HG02884 (cell line): ENCODE measurements at regions not wholly inside any gene's neighbourhood (a gene's known extent, or its start where the extent isn't known, plus 50 kb on each side); places are given as distances from the start of the nearest gene placed in this dataset.

Source experiments
- ATAC-seq: cut with Tn5 transposase; IDR thresholded peaks from one replicate; pipeline ENCODE4 v1.9.1; 2021; ENCODE audit warnings: mild to moderate bottlenecking, moderate library complexity; ENCODE audit not compliant: unreplicated experiment

DNA sequence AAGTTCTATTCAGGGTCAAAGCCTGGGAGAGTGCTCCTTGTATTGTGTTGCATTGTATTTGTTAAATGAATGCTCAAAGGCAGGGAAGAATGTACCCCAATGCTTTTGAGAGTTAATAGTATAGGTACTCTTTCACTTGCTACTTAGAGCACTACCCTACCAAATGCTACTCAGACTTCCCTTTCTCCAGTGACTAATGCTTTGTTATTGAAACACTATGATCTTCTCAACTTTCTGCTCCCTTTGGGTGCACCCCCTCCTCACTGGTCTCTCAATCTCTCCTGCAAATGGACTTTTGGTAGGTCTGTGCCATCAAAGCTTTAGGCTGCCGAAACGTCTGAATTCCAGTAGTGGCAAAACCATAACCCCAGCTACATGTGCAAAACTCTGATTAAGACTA, 177.7 kb upstream of the AHR start:
- ATAC-seq = no peak

- no peak for ATAC-seq
Observed at GRCh38 chr7:17121671-17122070, 176.8 kb upstream of the AHR start.

DNA sequence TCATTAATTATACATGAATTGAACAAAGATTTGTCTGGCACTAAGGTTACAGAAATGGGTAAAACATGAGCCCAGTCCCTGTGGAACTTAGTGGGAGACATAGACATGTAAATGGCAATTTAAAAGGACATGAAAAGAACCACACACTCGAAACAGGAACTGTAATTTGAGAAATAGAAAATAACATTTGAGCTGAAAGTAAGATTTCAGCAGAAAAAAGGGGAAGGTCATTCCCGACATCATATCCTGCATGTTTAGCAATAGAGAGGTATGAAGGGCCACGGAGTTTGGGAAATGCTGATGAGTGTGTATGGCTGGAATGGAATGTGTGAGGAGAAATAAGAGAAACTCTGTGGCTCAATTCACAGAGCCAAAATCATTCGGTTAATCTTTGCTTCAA, 175.4 kb upstream of the AHR start:
- peak; percentile 28 for ATAC-seq

- ATAC-seq = peak; percentile 85
Observed at GRCh38 chr7:17126413-17127268, 171.8 kb upstream of the AHR start.

- ATAC-seq = no peak
Observed at GRCh38 chr7:17129218-17129617, 169.2 kb upstream of the AHR start.

DNA sequence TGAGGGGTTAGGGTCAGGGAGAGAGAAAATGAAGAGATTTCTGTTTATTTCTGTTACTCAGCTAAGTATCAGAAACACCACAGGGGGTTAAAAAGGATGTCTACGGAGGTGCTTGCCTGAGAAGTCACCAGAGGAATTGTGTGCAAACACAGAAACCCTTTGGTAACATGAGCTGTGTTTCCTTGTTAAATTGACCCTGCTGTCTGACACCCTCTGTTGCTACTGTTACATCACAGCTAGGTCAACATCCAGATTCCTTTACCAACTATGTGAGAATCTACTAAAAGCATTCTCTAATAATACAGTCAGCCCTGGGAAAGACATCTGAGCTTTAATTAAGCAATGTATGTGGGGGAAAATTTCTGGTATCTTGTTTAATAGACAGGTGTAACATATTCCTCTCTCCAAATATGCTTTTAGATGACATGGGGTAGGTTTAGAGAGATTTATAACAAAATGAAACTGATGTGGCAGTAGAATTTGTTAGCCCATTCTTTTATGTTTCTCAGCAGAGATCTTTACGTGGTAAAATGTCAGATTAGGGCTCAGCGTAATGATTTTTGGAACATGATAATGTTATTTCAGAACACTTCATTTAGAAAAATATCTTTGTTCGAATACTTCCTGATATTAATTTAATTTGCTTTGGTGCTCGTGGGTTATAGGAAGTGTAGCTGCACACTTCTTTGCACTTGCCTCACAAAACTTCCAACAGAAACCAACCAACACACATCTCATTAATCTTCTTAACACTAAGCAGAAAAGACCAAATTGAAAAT, 168.0 kb upstream of the AHR start:
- ATAC-seq = no peak

GRCh38 chr7:17131060-17131345, 167.4 kb upstream of the AHR start:
- no peak for ATAC-seq

- ATAC-seq = no peak
Observed at GRCh38 chr7:17131983-17132655, 166.3 kb upstream of the AHR start.

DNA sequence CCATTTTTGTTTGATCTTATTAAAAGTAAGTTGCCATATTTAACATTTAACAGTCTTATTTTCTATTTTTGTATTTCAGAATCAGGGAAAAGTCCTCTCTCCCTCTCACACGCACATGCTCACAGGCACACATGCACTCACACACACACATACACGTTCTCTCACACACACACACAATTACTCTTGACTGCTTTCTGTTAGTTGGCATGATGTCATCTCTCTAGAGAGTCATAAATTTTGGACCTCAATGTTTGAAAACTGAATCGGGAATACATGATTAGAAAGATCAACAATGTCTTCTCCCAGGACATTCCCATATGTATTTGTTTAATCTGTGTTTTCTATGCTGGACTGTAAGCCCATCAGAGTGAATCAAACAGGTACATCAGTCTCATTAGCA, 165.7 kb upstream of the AHR start:
- ATAC-seq = no peak

DNA sequence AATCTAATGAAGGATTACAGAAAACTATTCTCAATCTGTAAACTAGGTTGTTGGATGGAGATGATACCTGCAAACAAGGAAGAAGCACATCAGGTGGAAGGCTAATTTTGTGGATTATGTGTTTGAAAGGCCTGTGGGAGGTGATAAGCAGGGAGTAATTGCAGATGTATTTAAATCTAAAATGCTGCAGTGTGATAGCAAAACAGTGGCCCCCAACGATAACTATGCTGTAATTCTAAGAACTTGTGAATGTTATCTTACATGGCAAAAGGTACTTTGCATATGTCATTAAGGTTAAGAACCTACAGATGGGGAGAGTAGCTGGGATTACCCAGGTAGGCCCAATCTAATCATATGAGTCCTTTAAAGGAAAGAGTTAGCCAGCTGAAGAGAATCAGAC, 164.5 kb upstream of the AHR start:
- ATAC-seq = no peak

GRCh38 chr7:17134786-17135185, 163.7 kb upstream of the AHR start:
- peak; percentile 93 for ATAC-seq

- ATAC-seq = no peak
Observed at GRCh38 chr7:17136126-17136525, 162.3 kb upstream of the AHR start.

- no peak for ATAC-seq
Observed at GRCh38 chr7:17139081-17139480, 159.4 kb upstream of the AHR start.

GRCh38 chr7:17140406-17140805, 158.0 kb upstream of the AHR start:
- ATAC-seq = no peak

GRCh38 chr7:17142831-17143541, 155.5 kb upstream of the AHR start:
- ATAC-seq = no peak

- ATAC-seq = no peak
Observed at GRCh38 chr7:17144322-17144721, 154.1 kb upstream of the AHR start.

GRCh38 chr7:17146621-17147020, 151.8 kb upstream of the AHR start:
- ATAC-seq = no peak

- ATAC-seq = no peak
Observed at GRCh38 chr7:17147409-17147808, 151.0 kb upstream of the AHR start.

DNA sequence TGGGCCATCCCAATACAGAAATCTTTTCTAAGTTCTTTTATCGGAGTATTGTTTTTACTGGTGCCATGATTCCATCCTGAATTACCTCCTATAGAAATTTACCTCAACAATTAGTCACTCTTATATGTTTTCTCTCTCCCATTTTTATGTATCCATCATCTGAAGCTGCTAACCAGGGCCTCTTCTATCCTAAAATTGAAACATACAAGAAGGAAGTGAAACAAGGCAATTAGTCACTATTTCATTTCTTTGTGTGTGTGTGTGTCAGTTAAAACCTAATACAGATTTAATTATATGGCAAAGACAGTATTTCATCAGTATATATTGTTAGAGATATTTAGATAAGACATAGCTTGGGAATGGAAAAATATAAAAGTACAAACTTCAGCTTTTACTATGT, 148.4 kb upstream of the AHR start:
- ATAC-seq = peak; percentile 64

GRCh38 chr7:17152721-17153120, 145.7 kb upstream of the AHR start:
- peak; percentile 53 for ATAC-seq

- no peak for ATAC-seq
Observed at GRCh38 chr7:17153536-17153935, 144.9 kb upstream of the AHR start.
